HCT116 (cell line): ENCODE measurements at regions not wholly inside any gene's neighbourhood (a gene's known extent, or its start where the extent isn't known, plus 50 kb on each side); places are given as distances from the start of the nearest gene placed in this dataset.

Source experiments
- ATAC-seq: fragments of 200-7000 bp; cut with Tn5 transposase; 2 replicates; pipeline ENCODE4 v1.9.1; 2020; ENCODE audit warnings: mild to moderate bottlenecking, moderate library complexity
- BruUV-seq: library from RNA; stranded (reverse); fragments of 400-500 nt; replicated peaks from 2 replicates; lab custom pipeline; 2021; lab: Mats Ljungman, UMichigan
- CTCF ChIA-PET: fragments of 300-600 bp; sonication (Branson Sonifier 250); formaldehyde crosslinking; loops from one replicate; lab custom pipeline; 2021; ENCODE audit warnings: antibody characterized with exemption; lab: Charles Lee
- POLR2A ChIA-PET: fragments of 300-600, 350-600 bp; sonication (Branson Sonifier 250); formaldehyde crosslinking; loops from one replicate; lab custom pipeline; 2021; ENCODE audit warnings: antibody characterized with exemption; lab: Charles Lee
- RAD21 ChIA-PET, 2 experiments: fragments of 300-600 bp; sonication (Branson Sonifier 250); formaldehyde crosslinking; loops; one replicate each; lab custom pipeline; 2023; ENCODE audit warnings: low total read pairs in 2 of 2; ENCODE audit not compliant: uncharacterized antibody in 2 of 2, unreplicated experiment in 2 of 2, low non-redundant PET in 1 of 2; lab: Charles Lee
- DNase-seq: peaks from one replicate; pipeline ENCODE4 v3.0.0-alpha.2; 2010; ENCODE audit warnings: low read depth, low spot score
- H2AFZ ChIP-seq: fragments of 200-600 bp; shearing (Covaris generic), sonication (generic); 2 replicates; pipeline ENCODE4 v1.6.1; 2017; ENCODE audit warnings: low read depth, mixed run types, mixed read lengths, antibody characterized with exemption, low read length; ENCODE audit not compliant: poor library complexity, severe bottlenecking
- H3K27ac ChIP-seq: 2 replicates; pipeline ENCODE4 v1.5.1; 2012; ENCODE audit warnings: low read depth, low read length
- H3K27me3 ChIP-seq: fragments of 200-600 bp; sonication (generic); 2 replicates; pipeline ENCODE4 v1.6.1; 2016; ENCODE audit warnings: mixed run types, low read length, mixed read lengths; ENCODE audit not compliant: insufficient read depth
- H3K36me3 ChIP-seq, 2 experiments: fragments of 200-500 bp in 1 of 2; fragments of 200-600 bp in 1 of 2; sonication (Bioruptor generic) in 1 of 2; sonication (generic) in 1 of 2; 2 replicates each; pipeline versions ENCODE4 v1.5.1 to v1.6.1; 2014 to 2016; ENCODE audit warnings: low read length in 2 of 2, inconsistent platforms in 1 of 2, mixed read lengths in 1 of 2, mixed run types in 1 of 2; ENCODE audit not compliant: insufficient read depth in 2 of 2, control insufficient read depth in 1 of 2
- H3K4me1 ChIP-seq, 2 experiments: fragments of 200-600 bp in 1 of 2; sonication (generic) in 1 of 2; 2 replicates each; pipeline versions ENCODE4 v1.5.1 to v1.6.1; 2012 to 2017; ENCODE audit warnings: low read length in 2 of 2, inconsistent platforms in 1 of 2, mild to moderate bottlenecking in 1 of 2, mixed read lengths in 1 of 2, mixed run types in 1 of 2, moderate library complexity in 1 of 2; ENCODE audit not compliant: insufficient read depth in 2 of 2, control insufficient read depth in 1 of 2
- H3K4me2 ChIP-seq: fragments of 200-600 bp; sonication (generic); 2 replicates; pipeline ENCODE4 v1.6.1; 2017; ENCODE audit warnings: mixed run types, low read length, mixed read lengths
- H3K4me3 ChIP-seq, 2 experiments: fragments of 200-600 bp in 1 of 2; sonication (generic) in 1 of 2; replicated peaks in 1 of 2; 2 replicates each; pipeline ENCODE4 v1.5.1; 2011 to 2016; ENCODE audit warnings: low read length in 2 of 2, control low read depth in 1 of 2, low read depth in 1 of 2, mild to moderate bottlenecking in 1 of 2, mixed read lengths in 1 of 2, mixed run types in 1 of 2
- H3K79me2 ChIP-seq: fragments of 200-600 bp; sonication (generic); 2 replicates; pipeline ENCODE4 v1.6.1; 2017; ENCODE audit warnings: mild to moderate bottlenecking, mixed run types, low read length, moderate library complexity, mixed read lengths; ENCODE audit not compliant: insufficient read depth
- H3K9ac ChIP-seq: fragments of 200-600 bp; sonication (generic); 2 replicates; pipeline ENCODE4 v1.6.1; 2016; ENCODE audit warnings: low read length, mixed read lengths
- H3K9me2 ChIP-seq: fragments of 200-600 bp; sonication (generic), shearing (Covaris generic); 2 replicates; pipeline ENCODE4 v1.6.1; 2017; ENCODE audit warnings: mixed run types, mild to moderate bottlenecking, moderate library complexity; ENCODE audit not compliant: insufficient read depth
- H3K9me3 ChIP-seq, 2 experiments: fragments of 200-500 bp in 1 of 2; fragments of 200-600 bp in 1 of 2; sonication (Bioruptor generic) in 1 of 2; sonication (generic) in 1 of 2; 2 replicates each; pipeline ENCODE4 v1.6.1; 2014 to 2017; ENCODE audit warnings: low read length in 2 of 2, mixed read lengths in 2 of 2, inconsistent platforms in 1 of 2, low read depth in 1 of 2, mild to moderate bottlenecking in 1 of 2, mixed run types in 1 of 2, moderate library complexity in 1 of 2; ENCODE audit not compliant: control insufficient read depth in 1 of 2, insufficient read depth in 1 of 2
- H4K20me1 ChIP-seq: fragments of 200-600 bp; sonication (generic), shearing (Covaris generic); 2 replicates; pipeline ENCODE4 v1.6.1; 2017; ENCODE audit warnings: mixed run types, mild to moderate bottlenecking, moderate library complexity; ENCODE audit not compliant: insufficient read depth
- CEBPB ChIP-seq: IDR thresholded peaks from 2 replicates; pipeline ENCODE4 v1.6.1; 2012; ENCODE audit warnings: low read depth
- EZH2phosphoT487 ChIP-seq: fragments of 200-600 bp; IDR thresholded peaks from 2 replicates; pipeline ENCODE4 v1.6.1; 2018; ENCODE audit warnings: antibody characterized with exemption, borderline replicate concordance
- FOSL1 ChIP-seq: IDR thresholded peaks from 2 replicates; pipeline ENCODE4 v1.6.1; 2012; ENCODE audit warnings: low read depth
- POLR2A ChIP-seq: IDR thresholded peaks from 2 replicates; pipeline ENCODE4 v1.7.0; 2011; ENCODE audit warnings: borderline replicate concordance; ENCODE audit not compliant: insufficient read depth, insufficient read length; ENCODE audit errors: extremely low read depth
- RAD21 ChIP-seq: IDR thresholded peaks from 2 replicates; pipeline ENCODE4 v1.6.1; 2012; ENCODE audit warnings: low read depth, mild to moderate bottlenecking
- REST ChIP-seq: IDR thresholded peaks from 2 replicates; pipeline ENCODE4 v1.6.1; 2012; ENCODE audit warnings: low read depth
- YY1 ChIP-seq: IDR thresholded peaks from 2 replicates; pipeline ENCODE4 v1.6.1; 2011; ENCODE audit warnings: low read length, low read depth, moderate library complexity, mild to moderate bottlenecking; ENCODE audit not compliant: insufficient replicate concordance; ENCODE audit errors: extremely low read depth
- ZBTB33 ChIP-seq: IDR thresholded peaks from 2 replicates; pipeline ENCODE4 v1.6.1; 2011; ENCODE audit warnings: mild to moderate bottlenecking, low read length, moderate library complexity; ENCODE audit not compliant: insufficient replicate concordance; ENCODE audit errors: extremely low read depth
- ZFX ChIP-seq: fragments of 450-650 bp; IDR thresholded peaks from 2 replicates; pipeline ENCODE4 v1.6.1; 2017
- ZNF274 ChIP-seq: fragments of 200-500 bp; sonication (Bioruptor generic); IDR thresholded peaks from 2 replicates; pipeline ENCODE4 v1.6.1; 2014; ENCODE audit warnings: mild to moderate bottlenecking, low read depth, low read length, inconsistent platforms
- intact Hi-C: fragments of 100-400 bp; cut with micrococcal nuclease; formaldehyde crosslinking; loops from 2 replicates; pipeline ENCODE4 v1.10.0; 2022
- TF ChIP-seq, protein P1 (sequence below): IDR thresholded peaks from 2 replicates; pipeline ENCODE4 v1.6.1; 2012

- ChIA-PET POLR2A (no interaction called here), RAD21 (no interaction called here), CTCF (no interaction called here)
- DNase-seq (no peak), ATAC-seq (no peak)
- no peak overlapping the region for H3K27ac ChIP-seq
- H3K9ac ChIP-seq: no peak overlapping the region
- H3K4me2 ChIP-seq: no peak overlapping the region
- H3K79me2 ChIP-seq: no peaks in the 10 kb centered on the region
- no peaks in the 10 kb centered on the region for H4K20me1 ChIP-seq
- no peaks in the 10 kb centered on the region for H3K27me3 ChIP-seq
- H3K36me3 ChIP-seq: no peaks in the 10 kb centered on the region
- intact Hi-C loops: no loop called here
- H3K9me3 ChIP-seq: peaks cover 0 to 12% of the 10 kb centered on the region in 2 experiments; a peak in 2 of 4 replicates
- no peak overlapping the region for H3K4me3 ChIP-seq
- no peaks in the 10 kb centered on the region for H3K9me2 ChIP-seq
- no peaks in the 10 kb centered on the region for H3K4me1 ChIP-seq
- H2AFZ ChIP-seq: no peak overlapping the region
- BruUV-seq: no TSS peak
- TF ChIP-seq RAD21 (no peak), REST (no peak), YY1 (no peak), ZBTB33 (no peak), ZNF274 (no peak), EZH2phosphoT487 (no peak), ZFX (no peak), FOSL1 (no peak), POLR2A (no peak), CEBPB (no peak)
- TF ChIP-seq, protein P1, sequence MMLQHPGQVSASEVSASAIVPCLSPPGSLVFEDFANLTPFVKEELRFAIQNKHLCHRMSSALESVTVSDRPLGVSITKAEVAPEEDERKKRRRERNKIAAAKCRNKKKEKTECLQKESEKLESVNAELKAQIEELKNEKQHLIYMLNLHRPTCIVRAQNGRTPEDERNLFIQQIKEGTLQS: no peak
- TF ChIP-seq, all 23 proteins: peak for 0
Measured at GRCh38 chr18:5068851-5069250, 128.2 kb downstream of the AKAIN1 start.
